ENCODE measurements at regions not wholly inside any gene's neighbourhood (a gene's known extent, or its start where the extent isn't known, plus 50 kb on each side); places are given as distances from the start of the nearest gene placed in this dataset.
A peak's percentile ranks its signal among the peaks of the same experiment; 100 is the strongest.

DNA sequence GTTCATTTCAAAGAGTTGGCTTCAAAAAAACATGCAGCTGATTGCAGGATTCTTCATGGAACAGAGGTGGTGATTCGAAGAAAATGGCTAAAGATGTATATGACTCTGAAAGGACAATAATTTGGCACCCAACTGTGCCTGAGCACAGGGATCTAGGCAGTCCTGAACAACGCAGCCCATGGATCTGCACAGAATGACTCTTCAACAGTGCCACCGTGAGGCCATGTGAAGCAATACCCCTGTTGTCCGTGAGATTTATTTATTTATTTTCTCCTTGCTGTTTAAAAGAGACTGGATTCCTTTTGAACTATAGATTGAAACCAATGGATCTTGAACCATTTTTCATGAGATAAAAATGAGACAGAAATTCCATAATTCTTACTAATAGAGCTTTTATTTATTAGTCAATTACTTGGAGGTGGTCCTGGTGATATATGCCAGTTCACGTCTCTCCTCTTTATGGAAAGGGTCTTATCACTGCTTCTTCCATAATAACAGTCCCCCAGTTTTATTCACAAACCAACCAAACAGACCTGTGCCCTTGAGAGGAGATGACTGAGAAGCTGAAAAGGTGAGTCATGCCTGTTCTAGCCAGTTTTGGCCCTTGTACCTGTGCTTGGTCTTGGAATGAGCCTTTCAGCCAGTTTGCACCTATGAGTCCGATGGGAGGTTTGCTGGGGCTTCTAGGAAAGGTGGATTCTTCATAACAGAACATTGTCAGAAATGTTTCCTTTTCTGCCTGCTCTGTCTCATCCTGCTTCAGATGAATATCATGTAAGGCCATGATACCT lies 1598.3 kb downstream of the AACS start:
- no peak for DNase-seq

DNA sequence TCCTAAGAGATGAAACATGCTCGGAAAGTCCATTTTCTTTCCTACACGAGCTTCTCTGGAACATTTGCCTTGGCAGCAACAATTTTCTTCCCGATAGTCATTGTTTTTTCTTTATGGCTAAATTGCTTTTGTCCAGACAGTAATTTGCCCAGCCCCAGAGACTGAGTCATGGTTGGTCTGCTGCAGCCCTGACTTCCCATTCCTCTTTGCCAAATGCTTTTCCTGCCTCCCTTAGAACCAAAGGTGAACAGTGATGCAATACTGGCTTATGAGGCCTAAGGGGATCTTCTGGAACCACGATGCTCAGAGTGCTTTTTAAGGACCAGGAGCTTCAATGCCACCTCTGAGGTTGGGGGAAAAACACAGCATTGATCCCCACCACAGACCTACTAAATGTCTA lies 1599.6 kb upstream of the TMEM132C start:
- DNase-seq, result no peak

DNA sequence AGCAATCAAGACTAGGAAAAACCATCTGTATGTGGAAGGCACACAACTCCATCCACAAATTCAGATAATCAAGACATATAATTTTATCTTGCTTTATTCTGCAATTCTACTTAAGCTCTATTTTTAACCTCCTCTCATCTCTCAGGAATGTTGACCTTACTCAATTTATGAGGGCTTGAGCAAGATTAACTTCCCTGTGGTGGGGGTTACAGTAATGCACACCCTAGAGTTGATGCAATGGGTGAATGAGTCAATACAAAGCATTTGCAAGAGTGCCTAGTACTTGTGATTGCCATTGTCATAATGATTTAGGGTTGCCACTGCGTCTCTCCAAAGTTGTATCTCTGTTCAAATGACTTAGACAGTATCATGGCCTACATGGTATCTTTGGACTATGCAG lies 1598.4 kb upstream of the TMEM132C start:
- no peak for DNase-seq

DNA sequence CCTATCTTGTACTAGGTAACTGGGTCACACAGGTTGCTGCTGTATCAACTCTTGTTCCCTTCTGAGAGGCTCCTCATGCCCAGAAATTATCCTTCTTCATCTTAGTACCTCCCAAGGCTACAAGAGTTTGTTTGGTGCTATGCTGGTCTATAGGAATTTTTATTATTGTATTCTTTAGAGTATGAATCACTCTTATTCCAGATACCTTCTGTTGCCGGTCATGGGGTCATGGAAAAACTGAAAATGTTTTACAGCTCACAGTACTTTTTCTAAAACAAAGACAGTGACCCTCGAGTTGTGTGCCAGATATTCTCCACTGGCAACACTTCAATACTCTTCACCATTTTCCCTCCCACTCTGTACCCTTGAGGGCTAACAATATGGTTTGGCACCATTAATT lies 1598.0 kb upstream of the TMEM132C start:
- no peak for DNase-seq

DNA sequence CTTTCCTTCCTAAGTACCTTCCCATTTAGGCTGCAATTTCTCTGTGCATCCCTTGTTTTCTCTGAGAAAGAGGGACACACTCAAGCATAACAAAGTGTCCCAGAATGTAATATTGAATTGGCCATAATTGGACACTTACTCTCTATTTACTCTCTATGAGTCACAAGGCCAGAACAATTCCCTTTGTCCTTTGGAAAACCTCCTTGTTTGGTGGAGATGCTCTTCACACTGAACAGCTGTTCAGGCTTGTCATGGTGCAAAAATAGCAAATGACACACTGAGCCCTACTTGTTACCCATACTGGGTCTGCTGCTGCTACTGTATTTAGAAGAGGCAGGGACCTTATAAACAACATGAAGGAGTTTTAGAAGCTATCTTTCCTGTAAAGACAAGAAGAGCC lies 1590.5 kb upstream of the TMEM132C start:
- no peak for DNase-seq

DNA sequence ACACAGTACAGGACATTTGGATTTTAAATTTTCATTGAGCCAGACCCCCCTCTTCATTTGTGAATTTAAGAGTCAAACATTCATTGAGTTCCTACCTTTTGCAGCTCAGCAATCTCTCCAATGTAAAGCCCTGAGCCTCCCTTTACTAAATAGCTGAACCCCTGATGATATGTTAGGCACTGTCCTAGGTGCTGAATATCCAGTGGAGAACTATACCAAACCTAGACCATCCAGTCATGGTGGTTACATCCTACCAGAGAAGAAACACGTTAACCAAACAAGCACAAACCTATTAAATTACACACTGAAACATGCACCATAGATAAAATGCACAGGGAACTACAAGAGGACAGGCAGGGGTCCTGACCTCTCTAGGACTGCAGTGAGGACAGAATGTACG lies 1585.3 kb upstream of the TMEM132C start:
- no peak for DNase-seq

DNA sequence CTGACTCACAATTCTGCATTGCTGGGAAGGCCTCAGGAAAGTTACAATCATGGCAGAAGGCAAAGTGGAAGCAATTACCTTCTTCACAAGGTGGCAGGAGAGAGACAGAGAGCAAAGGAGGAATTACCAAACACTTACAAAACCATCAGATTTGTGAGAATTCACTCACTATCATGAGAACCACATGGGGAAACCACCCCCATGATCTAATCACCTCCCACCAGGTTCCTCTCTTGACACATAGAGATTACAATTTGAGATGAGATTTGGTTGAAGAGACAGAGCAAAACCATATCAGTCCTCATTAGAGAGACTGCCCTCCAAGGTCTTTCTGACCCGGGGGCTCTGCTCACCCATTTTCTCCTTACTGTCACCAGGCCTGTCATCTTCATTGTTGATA lies 1582.3 kb upstream of the TMEM132C start:
- DNase-seq, result no peak

DNA sequence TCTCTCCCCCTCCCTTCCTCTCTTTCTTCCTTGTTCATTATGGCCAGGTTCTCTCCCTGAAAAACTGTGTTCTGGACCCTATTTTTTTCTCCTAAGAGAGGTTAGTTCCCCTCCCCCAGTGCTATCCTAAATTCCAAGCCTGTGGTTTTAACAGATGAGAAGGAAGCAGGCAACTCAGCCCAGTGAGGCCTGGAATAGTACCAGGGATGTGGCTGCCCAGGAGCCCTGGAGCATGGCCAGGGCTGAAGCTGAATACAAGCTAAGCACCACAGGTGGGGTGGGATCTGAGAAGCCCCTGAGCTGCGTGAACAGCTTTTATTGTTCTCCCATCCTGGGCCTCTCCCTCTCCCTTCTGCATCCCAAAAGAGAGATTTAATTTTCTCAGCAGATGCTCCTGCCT lies 1581.3 kb upstream of the TMEM132C start:
- DNase-seq, result no peak

DNA sequence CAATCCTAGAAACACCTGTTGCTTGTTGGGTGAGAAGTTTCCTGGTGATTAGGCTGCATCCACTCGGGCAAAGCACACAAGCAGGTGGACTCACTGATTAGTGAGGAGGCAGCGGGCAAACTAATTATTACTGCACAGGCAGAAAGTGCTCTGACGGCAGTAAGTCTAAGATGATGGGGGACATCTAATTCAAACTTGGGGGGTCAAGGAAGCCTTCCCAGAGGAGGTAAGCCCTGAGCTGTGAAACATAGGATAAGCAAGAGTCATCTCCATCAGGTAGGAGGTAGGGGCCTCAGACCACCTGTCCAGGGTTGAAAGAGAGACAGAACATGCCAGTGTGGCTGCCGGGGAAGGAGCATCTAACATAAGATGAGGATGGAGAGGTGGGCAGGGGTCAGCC lies 1578.4 kb upstream of the TMEM132C start:
- DNase-seq, result no peak

DNA sequence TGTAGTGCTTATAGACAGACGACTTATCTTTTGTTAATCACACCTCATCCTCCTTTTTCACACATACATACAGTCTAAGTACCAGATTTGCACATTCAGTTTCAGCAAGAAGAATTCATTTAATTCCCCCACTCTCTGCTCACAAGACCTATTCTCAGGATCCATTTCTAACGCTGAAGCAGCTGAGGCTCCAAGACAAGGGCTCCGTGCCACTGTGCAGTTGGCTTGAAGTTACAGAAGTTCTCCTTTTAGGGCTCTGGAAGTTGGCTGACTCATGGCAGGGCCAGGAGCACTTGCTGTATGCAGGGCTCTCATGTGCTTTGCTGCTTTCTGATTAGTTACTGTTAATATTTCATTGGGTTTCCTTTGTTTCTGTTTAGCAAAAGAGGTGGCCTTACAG lies 1566.9 kb upstream of the TMEM132C start:
- DNase-seq, result no peak

DNA sequence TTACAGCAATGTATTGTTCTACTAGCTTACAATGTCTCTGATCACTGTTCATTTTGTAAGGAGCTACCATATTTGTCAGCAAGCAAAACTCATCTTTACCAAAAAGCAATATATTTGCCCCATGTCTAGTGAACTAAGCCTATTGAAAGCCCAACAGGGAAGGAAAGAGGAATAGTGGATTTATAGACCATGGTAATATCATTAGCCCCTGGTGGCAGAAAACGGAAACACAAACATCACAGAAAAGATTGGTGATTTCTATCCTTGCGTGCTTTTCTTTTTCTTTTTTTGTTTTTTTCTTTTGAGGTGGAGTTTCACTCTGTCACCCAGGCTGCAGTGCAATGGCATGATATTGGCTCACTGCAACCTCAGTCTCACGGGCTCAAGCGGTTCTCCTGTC lies 1562.4 kb upstream of the TMEM132C start:
- DNase-seq, result no peak

DNA sequence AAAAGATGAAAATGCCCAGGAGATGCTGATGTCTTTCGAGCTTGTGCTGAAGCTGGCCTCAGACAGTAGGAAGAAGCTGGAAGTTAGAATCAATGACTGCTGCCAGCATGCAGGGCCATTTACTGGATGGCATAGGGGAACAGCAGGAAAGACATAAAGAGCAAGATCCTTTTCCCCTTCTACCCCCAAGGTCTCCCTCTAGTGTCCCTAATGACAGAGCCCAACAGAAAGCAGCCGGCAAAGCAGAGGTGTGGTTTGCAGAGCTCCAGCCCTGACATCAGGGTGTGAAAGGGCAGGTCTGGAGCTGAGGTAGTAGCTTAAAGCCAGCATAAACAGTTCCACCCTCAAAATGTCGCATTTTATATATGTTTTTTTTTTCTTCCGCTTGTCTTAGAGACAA lies 1560.7 kb upstream of the TMEM132C start:
- no peak for DNase-seq

DNA sequence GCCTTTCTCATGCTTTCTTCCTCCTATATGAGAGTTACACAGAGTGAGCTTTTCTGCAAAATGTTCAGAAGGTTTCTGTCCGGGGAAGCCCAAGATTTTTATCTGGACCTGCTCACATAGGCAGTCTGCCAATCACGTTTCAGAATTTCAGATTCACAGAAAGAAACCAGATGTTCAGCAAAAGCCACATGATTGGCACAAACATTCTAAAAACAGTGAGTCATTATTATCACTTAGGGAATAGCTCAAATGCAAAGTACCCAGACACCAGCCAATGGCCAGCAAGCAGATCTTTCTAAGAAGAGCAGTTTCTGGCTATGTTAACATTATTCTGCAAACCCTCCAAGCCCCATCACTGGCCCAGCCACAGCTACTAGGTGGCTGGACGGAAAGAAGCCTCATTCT lies 1558.5 kb upstream of the TMEM132C start:
- DNase-seq, result no peak

DNA sequence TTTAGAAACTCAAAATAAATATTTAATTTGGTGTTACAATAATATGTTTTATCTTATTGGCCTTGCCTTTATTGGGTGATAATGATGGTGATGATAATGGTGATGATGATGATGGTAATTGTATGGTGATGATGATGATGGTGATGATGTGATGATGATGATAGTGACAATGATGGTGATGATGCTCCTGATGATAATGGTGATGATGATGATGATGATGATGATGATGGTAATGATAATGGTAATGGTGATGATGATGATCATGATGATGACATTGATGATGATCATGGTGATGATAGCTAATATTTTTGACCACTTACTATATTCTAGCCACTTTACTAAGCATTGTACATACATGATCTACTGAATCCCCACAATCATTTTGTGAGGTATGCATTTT lies 1548.6 kb upstream of the TMEM132C start:
- no peak for DNase-seq

DNA sequence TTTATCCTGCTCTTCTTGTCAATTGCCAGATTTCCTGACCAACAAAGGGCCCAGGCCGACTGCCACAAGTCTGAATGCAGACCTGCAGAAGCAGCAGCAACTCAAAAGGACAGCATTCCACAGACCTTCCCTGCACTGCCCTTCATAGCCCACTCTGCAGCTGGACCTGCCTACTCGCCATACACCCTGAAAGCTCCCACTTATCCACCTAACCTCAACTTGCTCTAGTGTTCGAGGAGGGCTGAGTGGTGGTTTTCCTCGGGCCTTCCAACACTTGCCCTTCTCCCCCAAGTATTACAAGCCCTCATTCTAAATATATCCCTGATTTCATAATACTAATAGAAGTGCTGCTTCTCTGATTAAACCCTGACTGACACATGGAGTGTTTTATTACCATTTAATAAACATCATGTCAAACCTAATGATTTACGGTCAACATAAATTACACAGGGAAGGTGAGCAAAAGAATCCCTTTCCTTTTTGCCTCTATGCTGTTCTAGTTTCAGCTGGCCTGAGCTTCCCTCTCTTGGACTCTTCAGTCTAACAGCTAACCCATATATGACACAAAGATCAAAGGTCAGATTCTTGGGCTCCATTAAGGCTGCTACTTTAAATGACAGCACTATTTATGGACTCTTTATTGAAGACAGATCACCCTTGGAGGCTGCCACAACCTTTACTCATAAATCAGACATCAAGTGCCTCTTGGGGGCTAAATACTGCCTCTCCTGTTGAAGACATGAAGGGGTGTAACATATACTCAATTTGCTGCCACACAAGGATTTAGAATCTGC lies 1546.9 kb upstream of the TMEM132C start:
- DNase-seq, result no peak

DNA sequence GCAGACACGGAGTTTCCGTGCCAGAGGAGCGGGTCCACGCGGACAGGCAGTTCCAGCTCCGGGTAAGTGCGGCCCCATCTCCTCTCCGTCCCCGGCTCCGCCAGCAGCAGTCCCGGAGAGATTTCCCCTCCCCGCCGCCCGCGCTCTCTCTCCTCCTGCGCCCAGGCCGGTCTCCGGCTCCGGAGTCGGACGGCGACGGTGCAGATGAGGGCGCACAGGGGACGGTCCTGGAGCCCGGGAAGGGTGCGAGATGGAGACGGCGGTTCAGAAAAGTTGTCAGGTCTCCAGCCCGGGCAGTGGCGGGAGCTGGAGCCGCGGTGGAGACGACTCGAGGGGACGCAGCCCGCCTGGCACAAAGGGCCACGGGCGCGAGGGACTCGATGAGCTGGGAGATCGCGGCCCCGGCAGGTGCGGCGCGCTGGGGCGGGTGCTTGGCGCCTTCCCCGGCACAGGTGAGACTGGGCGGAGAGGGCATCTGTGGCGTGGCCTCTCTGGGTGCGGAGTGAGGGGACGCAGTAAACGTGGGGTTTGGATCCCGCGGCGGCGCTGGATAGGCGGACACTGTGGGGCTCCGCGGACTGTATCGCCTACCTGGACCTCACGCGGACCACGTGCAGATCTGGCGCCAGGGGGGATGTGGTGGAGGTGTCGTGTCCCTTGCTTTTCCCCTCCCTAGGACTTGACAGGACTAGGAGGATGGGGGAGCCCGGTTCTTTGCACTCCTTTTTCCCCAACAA lies 1540.3 kb upstream of the TMEM132C start:
- DNase-seq, result no peak

DNA sequence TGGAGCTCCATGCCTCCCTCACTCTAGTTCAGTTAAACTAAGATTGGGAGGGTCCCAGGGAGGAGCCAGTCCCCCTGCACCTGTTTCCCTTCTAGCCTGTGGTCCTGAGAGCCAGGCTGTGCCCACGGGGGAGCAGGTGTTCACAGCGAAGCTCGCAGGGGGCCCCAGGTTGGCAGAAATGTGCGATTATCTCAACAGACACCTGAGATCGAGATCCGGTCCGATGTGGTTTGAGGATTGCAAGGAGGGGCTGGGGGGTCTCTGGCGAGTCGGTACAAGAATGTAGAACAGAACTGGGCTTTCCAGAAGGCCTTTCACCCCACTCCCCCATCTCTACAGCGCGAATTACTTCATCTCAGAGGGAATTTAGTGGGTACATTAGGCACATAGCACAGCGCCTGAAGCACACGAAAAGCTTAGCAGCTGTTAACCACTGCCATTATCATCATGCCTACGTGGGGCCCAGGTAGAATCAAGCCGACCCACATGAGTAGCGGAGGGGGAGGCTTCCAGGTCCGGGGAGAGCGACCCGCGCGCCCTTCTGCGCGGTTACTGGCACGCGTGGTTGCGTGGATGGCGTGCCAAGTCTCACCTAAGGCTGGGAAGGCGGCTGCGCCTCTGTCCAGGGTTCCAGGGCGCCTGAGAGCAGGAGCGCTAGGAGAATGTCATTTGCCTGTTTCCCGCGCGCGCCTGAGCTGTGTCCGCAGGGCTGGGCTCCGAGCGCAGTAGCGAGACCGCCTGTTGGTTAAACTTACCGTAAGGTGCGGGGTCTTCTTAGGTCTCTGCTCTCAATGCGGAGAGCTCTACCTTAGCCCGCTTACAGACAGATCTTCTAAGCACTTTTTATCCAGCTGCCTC lies 1539.5 kb upstream of the TMEM132C start:
- no peak for DNase-seq

DNA sequence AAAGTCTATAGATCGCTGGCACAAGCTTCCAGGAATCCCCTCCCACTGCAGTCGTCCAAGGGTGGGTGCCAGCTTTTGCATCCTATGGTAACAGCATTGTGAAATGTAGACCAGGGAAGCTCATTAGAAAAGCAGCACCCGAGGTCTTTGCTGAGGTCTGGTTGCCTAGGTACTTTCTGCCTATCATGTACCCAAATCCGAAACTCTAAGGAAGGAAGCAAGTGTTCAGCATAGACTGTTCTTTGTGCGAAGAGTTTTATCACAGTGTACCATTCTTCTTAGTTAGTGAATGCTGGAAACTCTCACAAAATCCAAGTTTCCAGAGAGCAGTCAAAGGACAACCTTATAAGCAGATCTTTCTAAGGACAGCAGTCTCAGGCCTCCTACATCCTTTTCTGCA lies 1532.7 kb upstream of the TMEM132C start:
- DNase-seq, result no peak

DNA sequence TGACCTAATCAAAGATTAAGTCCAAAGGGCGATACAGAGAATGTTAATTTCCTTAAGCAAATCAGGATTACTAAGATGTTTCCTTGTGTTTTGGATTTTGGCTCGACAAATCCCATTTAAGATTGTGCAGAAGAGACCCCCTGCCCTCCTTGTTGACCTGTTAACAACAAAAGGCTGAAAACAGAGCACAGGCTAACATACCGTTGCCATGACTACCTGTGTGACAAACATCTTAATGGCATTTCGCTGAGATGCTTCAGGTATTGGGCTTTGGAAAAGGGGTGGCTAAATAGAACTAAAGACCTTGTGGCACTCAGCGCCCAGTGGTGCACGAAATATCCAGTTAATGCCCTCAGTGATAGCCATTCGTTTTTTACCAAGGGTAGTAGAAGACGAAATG lies 1532.3 kb upstream of the TMEM132C start:
- no peak for DNase-seq

DNA sequence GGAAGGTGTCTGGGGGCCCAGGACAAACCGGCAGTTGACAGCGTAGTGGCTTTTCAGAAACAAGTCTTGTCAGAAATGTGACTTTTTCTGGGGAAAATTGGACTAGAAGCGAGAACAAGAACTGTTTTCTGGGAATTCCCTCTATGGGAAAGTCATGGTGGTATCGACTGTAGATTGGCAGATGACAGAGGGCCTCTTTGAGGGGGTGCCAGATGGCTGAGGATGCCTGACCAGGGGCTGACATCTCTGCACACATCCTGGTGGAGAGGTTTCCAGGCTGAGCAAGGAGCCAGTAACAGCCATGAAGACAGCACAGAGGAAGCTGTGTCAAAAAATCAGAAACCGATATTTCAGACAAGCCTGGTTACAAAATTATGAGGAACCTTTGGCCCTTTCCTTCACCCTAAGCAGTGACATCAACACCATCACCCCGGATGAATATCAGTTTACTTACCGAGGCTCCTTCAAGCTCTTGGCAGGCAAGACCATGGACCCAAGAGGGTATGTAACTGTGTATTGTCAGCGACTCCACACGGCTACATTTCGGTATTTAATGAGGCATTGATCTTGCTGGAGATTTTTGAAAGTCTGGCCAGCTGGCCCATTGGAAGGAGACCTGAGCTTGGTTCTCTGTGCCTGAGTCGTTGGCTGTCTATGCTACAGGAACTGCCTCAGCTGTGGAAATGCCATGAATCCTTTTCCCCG lies 1525.3 kb upstream of the TMEM132C start:
- DNase-seq, result no peak

DNA sequence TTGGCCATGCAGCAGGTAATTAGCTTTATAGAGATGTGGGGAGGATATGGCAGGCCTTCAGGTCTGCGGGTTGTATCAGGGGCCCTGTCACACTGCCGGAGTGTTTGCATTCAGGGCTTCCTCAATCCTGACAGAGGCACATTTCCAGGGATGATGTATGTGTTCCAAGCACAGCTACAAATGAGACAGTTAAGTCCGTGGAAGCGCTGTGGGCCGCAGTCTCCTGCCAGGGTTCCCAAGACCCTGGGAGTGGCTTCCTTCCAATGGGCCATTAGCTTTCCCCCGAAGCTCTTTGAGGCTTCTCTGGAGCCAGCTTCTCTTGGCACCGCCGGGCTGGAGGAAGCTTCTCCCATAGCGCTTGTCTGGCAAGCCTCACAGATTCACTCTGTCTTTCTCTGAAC lies 1524.7 kb upstream of the TMEM132C start:
- no peak for DNase-seq

DNA sequence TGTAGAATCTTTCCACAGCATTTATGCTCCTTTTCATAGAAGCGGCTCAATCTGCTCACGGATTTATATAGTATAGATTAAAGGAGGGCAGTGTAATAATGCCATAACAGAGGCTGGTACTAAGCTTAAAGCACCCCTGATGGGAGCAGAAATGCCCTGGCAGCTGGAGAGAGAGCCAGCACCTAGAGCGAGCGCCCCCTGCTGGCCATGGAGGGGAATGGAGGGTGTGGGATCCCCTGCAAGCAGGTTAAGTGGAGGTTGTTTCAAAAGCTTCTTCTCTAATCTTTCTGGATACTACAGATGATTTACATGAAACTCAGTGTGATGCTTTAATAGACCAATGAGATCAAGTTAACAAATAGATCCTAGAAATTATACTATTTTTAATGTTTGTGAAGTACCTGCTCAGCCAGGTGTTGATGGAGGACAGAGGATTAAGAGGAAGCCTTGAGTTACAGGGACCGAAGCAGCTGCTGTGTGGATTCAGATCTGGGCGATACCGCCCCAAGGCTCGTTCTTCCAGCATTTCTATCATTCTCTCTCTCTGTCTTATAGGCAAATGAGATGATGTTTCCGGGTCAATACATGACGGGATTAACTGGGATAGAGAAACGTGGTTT lies 1519.3 kb upstream of the TMEM132C start:
- DNase-seq, result peak; percentile 78
